ENCODE measurements at regions not wholly inside any gene's neighbourhood (a gene's known extent, or its start where the extent isn't known, plus 50 kb on each side); places are given as distances from the start of the nearest gene placed in this dataset.
"Not testable (repeated sequence)": the region's sequence is repeated elsewhere in the genome, so short reads cannot be mapped to it uniquely, and the experiment has no call there.

DNA sequence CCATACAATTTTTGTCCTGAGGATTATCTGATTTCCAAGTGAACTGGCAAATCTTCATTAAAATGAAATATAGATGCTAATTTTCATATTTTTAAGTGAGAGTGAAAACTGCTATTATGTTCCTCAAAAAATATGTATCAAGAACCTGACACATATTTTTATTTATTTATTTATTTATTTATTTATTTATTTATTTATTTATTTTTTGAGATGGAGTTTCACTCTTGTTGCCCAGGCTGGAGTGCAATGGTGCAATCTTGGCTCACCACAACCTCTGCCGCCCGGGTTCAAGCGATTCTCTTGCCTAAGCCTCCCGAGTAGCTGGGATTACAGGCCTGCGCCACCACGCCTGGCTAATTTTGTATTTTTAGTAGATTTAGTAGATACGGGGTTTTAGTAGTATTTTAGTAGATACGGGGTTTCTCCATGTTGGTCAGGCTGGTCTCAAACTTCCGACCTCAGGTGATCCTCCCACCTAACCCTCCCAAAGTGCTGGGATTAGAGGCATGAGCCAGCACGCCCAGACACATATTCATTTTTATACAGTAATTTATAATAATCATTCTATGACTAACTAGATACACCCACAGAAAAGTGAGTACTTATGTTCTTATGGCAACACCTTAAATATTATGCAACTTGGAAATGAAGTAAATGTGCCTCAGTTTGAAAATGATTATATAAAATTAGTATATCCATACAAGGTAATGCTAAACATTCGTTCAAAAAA is 248.3 kb downstream of the CDH7 start:
- DNase-seq (ENCODE audit: low spot score): not testable (repeated sequence)

DNA sequence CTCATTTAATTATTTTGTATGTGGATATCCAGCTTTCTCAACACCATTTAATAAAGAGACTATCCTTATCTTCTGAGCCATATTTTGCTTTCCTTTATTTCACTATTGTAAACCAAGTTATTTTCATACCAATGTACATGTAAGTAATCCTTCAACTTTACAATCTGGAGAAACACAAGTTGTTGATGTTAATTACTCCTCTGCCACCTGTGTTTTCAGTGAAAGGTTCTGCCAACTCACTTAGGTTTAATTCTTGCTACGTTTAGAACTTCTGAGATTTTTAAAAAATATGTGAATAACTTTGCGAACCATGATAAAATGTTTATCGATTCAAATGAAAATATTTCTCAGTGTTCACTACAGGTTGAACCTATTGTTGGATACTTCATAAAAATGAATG is 244.4 kb downstream of the CDH7 start:
- DNase-seq (ENCODE audit: low spot score): no peak

DNA sequence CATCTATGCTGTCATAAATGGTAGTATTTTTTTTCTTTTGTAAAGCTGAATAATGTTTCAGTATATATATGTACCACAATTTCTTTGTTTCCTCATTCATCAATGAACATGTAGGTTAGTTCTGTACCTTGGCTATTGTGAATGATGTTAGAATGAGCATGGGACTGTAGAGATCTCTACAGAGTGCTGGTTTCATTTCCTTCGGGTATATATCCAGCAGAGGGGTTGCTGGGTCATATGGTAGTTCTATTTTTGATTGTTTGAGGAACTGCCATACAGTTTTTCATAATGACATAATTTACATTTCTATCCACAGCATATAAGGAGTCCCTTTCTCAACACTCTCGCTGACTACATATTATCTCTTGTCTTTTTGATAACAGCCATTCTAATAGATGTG is 243.5 kb downstream of the CDH7 start:
- no peak for DNase-seq (ENCODE audit: low spot score)

DNA sequence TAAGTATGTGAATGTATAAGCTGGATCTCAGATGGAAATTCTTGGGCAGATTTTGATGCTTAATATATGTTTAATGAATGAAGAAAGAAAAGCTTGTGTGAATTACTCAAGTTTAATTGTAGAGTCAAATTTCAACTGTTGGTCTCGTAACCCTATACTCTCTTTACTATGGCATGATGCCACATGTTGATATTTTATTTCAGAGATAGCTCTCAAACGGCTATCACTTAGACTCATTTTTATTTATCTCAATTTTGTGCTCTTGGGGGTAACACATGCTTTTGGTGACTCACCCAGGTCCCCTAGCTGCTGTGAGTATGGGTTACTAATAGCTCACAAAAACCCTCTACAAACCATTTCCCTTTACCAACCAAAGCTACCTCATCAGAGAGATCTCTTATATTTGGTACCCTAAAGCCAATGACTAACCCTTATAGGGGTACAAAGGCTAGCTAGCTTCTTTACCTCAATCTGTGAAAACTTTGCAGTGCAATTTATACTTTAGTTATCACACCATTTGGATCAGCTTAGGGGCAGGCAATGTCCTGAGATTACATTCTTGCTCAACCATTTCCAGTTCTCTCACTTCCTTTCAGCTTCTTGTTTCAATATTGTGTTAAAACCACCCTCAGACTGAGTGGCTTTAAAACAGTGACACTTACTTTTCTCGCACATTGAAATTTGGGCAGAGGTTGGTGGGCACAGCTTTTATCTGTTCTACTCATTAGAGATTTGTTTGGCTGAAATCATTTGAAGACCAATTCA is 240.3 kb downstream of the CDH7 start:
- no peak for DNase-seq (ENCODE audit: low spot score)

DNA sequence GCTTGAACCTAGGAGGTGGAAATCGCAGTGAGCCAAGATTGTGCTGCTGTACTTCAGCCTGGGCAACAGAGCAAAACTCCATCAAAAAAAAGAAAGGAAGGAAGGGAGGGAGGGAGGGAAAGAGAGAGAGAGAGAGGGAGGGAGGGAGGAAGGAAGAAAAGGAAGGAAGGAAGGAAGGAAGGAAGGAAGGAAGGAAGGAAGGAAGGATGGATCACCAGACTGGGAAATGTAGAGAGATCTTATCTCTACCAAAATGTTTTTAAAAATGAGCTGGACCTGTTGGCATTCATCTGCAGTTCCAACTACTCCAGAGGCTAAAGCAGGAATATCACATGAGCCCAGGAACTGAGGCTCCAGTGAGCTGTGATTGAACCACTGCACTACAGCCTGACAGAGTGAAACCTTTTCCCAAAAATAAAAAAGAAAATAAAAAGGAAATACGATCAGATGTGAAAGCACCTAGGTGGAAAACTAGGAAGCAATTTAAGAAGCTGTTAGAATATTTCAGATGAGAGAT is 239.4 kb downstream of the CDH7 start:
- no peak for DNase-seq (ENCODE audit: low spot score)

DNA sequence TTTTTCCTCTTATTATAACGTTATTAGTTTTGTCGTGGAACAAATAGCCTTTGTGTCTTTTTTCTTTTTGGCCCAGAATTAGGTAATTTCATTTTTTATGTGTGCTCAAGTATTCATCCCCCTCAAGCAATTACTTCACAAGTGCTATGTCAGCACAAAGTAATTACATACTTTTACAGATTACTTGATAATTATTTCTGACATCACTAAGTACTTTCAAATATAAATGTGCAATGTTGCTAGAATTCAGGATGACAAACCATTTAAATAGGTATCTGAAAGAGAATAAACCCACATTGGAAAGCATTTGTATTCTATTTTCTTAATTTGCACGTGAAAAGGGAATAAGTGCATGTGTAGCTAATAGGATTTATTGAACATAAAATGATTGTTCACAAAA is 238.2 kb downstream of the CDH7 start:
- DNase-seq (ENCODE audit: low spot score): no peak

DNA sequence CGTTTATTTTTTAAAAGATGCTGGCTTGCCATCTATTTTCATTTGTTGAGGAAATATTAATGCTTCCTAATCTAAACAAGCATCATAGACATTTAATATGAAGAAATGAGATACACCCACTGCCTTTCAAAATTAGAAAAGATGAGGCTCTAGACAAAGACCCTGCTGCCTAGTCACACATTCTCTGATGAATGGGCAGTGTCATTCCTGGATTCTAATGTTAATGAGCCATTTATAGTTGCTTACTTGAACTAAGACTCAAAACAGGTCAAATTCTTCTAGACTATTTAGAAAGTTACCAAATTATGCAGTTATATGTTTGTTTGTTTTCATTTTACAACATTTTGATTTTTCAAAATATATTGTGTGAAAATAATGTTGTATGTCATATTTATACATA is 237.6 kb downstream of the CDH7 start:
- no peak for DNase-seq (ENCODE audit: low spot score)

DNA sequence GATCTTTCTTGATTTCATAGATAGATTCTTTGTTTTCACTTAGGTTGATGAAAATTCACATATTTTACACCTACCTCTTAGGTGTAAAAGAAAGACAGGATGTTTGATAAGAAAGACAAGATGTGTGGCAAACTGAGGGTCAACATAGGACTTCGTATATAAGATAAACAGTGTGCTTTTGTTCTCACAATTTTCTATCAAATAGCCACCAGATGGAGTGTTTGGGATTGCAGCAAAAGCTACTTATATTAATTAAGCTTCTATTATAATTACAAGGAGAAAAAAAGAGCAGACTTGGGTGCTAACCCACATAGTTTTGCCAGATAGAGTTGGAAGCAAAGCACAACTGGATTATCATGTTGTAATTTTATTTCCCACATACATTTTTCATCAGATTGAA is 232.9 kb downstream of the CDH7 start:
- no peak for DNase-seq (ENCODE audit: low spot score)

DNA sequence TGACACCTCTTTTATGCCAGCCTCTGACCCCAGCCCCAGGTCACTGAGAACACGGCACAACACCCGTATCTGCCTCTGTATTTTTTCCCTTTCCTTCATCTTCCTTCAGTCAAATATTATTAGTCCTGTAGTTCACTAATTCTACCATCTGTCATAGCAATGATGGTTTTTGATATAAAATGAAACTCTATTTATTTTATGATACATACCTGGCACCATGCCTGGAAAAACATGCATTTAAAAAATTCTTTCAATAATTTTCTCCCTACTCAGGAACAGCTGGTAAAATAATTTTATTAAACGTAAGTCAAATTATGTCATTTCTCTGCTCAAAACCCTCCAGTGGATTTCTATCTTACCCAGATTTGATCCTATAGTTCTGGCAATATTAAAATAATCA is 224.7 kb downstream of the CDH7 start:
- DNase-seq (ENCODE audit: low spot score): no peak

DNA sequence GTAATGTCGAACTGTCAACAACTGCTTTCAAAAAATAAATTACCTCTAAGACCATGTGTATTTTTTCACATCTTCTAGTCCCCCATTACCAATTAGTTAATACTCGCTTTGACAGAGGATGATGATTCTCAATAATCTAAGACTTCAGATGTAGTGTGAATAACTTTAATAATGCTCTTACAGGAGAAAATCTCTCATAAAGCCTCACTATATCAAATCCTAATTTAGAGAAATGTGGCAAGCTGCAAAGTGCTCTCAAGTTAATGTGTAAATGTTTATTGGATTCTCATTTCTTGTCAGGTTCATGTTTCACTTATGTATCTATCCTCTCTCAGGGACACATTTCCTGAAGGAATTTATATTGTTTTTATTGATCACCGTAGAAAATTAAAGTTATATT is 223.9 kb downstream of the CDH7 start:
- DNase-seq (ENCODE audit: low spot score): no peak

DNA sequence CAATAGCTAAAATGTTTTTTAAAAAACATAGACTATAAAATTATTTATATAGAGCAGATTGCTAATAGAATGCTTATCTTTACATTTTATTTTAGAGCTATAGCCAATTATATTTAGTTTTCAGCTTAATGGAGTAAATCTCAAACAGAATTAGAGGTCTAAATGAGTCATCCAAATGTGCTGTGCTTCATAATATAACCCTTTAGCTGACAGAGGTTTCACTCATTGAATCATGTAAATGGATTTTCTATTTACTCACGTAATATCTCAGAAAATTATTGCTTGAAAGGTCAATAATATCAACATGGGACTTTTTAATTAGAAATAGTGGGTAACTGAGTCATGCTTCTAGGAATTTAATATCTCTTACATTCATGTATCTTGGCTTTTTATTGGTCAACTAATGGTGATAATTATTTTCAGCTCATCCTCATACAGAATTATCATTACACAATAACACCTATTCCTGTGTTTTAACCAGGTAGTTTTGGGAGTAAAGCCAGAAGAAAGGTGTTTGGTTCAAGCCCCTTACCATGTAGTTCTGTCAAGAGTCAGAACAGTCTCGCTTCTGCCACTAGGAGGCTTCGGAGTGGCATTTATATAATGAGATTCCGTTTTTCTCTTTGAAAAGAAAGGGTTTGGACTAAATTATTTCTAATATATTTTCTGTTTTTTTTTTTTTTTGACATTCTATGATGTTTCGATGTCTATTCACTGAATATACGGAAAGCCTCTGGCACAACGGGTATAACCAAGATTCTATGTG is 217.6 kb downstream of the CDH7 start:
- no peak for DNase-seq (ENCODE audit: low spot score)

DNA sequence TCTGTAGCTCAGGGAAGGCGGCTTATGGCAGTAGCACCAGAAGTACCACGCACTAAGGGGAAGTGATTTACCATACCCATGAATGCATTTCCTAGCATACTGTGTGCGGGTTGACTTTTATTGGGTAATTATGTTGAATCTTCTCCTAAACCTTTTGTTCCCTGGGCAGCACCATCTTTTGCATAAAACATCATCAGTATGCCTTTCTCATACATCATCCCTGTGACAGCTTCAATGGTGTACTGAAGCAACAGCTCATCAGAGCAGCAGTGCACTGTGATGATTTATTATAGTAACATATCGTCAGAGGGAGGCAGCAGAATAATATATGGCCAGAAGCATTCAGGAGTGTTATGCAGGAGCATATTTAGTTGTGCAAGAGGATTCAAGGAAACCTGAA is 204.9 kb downstream of the CDH7 start:
- no peak for DNase-seq (ENCODE audit: low spot score)

DNA sequence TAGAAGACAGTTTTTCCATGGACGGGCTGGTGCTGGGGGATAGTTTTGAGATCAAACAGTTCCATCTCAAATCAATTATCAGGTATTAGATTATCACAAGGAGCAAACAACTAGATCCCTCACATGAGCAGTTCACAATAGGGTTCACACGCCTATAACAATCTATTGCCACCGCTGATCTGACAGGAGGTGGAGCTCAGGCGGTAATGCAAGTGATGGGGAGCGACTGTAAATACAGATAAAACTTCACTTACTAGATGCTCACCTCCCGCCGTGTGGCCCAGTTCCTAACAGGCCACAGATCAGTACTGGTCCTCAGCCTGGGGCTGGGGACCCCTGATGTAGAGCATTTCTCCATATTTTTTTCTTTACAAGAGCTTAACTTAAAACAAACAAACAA is 203.6 kb downstream of the CDH7 start:
- no peak for DNase-seq (ENCODE audit: low spot score)

DNA sequence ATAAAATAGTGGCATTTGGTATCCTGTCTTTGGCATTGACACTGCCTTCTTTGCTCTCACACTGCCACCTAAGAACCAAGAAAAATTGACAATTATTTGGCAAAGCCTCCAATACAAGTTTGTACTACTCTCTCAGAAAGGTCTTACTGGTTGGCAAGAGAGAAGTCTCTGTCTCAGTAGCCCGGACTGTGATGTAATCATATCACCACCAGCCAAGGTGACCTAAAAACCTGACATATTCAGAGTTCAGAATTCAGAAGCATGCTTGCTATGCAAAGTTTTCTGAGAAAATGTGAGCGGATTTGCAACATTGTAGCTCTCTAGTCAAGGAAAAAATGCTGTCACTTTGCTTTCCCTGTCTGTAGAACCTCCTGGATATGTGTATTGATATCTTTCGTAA is 196.0 kb downstream of the CDH7 start:
- no peak for DNase-seq (ENCODE audit: low spot score)

DNA sequence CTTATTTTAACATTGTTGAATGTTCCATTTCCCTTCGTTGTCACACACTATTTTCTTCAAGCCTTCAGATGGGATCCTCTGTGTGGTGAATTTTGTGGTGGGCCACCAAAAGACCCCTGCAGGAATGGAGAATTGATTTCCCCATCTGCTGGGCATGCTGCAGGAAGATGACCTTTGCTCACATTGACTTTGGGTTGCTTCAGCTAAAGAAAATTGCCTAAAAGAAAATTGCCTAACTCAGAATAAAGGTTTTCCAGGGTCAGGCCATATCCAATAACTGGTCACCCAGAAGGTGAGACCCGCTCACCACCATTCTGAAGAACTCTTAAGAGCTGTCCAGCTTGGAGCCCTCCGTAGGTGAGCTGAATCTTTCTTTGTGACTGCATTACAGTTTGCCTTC is 192.5 kb downstream of the CDH7 start:
- DNase-seq (ENCODE audit: low spot score): no peak

DNA sequence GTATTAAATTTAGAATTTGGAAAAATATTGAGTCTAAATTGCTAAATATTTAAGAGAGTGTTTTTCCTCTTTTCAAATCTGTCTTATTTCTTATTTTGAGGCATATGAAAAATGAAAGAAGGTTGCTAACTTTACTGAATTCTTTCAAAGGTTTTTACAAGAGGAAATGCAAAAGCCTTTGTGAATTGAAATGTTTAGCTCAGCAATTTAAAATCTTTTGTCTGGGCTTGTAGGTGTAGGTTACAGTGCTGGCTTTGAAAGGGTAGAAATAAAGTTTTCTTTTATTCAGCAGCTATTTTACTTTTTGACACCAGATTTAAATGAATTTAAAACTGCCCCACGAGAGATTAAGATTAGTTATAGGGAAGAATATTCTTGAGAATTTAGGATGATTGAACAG is 192.0 kb downstream of the CDH7 start:
- DNase-seq (ENCODE audit: low spot score): no peak

DNA sequence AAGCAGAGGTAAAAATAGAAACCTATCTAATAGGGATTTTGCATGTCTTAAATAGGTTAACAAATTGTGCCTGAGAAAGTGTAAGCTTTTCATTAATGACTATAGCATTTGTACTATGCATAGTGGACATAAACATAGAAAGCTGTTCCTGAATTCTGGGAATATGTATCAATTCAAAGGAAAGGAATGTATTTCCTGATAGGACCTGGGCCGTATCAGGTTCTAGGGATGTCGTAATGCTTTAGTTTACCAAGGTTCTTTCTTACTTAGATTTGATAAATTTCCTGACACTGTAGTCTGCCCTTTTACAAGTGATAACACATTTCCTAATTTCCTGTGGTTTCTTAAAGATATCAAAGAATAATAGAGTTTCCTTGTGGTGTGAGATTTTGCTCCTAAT is 191.3 kb downstream of the CDH7 start:
- DNase-seq (ENCODE audit: low spot score): no peak

DNA sequence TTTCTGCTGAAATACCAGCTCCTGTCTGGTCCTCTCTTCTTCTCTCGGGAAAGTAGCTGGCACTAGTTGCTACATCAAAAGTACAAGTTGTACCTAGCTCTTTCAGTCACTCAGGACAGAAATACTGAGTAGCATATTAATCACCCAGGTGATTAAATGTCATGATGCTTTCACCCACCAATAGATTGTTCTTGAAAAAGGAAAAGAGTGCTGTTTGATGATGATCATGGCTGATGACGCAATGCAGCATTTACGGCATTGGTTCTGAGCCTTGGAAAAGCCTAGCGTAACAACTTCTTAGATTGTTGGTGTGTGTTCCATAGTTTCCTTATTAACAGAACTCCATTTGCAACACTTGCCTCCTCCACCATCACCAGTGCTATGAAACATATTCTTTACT is 190.7 kb downstream of the CDH7 start:
- no peak for DNase-seq (ENCODE audit: low spot score)

Data from ecto neural progenitor cell (in vitro differentiated cells).